ENCODE measurements at regions not wholly inside any gene's neighbourhood (a gene's known extent, or its start where the extent isn't known, plus 50 kb on each side); places are given as distances from the start of the nearest gene placed in this dataset.

DNA sequence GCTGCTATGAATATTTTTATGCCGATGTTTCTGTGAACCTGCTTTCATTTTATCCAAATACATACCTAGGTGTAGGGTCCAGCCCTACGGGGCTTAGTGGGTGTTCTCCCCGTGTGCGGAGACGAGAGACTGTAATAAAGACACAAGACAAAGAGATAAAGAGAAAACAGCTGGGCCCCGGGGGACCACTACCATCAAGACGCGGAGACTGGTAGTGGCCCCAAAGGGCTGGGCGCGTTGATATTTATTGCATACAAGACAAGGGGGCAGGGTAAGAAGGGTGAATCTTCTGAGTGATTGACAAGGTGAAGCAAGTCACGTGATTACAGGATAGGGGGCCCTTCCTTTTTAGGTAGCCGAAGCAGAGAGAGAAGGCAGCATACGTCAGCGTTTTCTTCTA is 920.1 kb downstream of the BRD1 start:
- no peak for ATAC-seq
- CTCF ChIA-PET: no interaction called here
- Histone ChIP-seq H3K27ac (ENCODE audit: low read depth, low read length) (no peak overlapping the region), H2AFZ (ENCODE audit: low read depth, low read length, poor library complexity, severe bottlenecking) (no peak overlapping the region), H3K79me2 (ENCODE audit: insufficient read depth, low read length) (no peaks in the 10 kb centered on the region), H4K20me1 (ENCODE audit: insufficient read depth) (no peaks in the 10 kb centered on the region), H3K36me3 (ENCODE audit: control insufficient read depth in 1 of 2, insufficient read depth in 2 of 2, low read length in 2 of 2) (no peaks in the 10 kb centered on the region), H3K27me3 (ENCODE audit: insufficient read depth, low read length) (peaks cover 42% of the 10 kb centered on the region), H3K4me3 (replicated peaks in 1 of 2; ENCODE audit: low read depth in 1 of 2, low read length in 2 of 2) (no peak overlapping the region), H3K9me2 (ENCODE audit: insufficient read depth) (no peaks in the 10 kb centered on the region), H3K4me1 (ENCODE audit: control insufficient read depth in 1 of 2, insufficient read depth in 2 of 2, low read length in 2 of 2) (no peaks in the 10 kb centered on the region), H3K9me3 (ENCODE audit: control insufficient read depth in 1 of 2, insufficient read depth in 1 of 2, low read depth in 1 of 2, low read length in 2 of 2) (no peaks in the 10 kb centered on the region), H3K9ac (ENCODE audit: low read length) (no peak overlapping the region), H3K4me2 (ENCODE audit: low read length) (no peak overlapping the region)
- intact Hi-C loops (cut with micrococcal nuclease): no loop called here
- BruUV-seq (replicated peaks): no TSS peak
- POLR2A ChIA-PET: no interaction called here
- no peak for TF ChIP-seq TCF7L2 (IDR thresholded peaks at IDR 0.05; ENCODE audit: borderline replicate concordance, extremely low read depth, insufficient read depth, insufficient read length)
- TF ChIP-seq POLR2AphosphoS5 (IDR thresholded peaks at IDR 0.05; ENCODE audit: low read depth, low read length): no peak
- no peak for TF ChIP-seq JUND (IDR thresholded peaks at IDR 0.05)
- TF ChIP-seq ZNF274 (IDR thresholded peaks at IDR 0.05; ENCODE audit: low read depth, low read length): no peak
- no peak for TF ChIP-seq YY1 (IDR thresholded peaks at IDR 0.05; ENCODE audit: extremely low read depth, insufficient replicate concordance, low read depth, low read length)
- no peak for TF ChIP-seq MAX (IDR thresholded peaks at IDR 0.05)
- no peak for TF ChIP-seq EZH2 (IDR thresholded peaks at IDR 0.05)
- no peak for DNase-seq (ENCODE audit: low read depth, low spot score)
- RAD21 ChIA-PET (ENCODE audit: low non-redundant PET in 1 of 2, low total read pairs in 2 of 2, uncharacterized antibody in 2 of 2, unreplicated experiment in 2 of 2): no interaction called here

DNA sequence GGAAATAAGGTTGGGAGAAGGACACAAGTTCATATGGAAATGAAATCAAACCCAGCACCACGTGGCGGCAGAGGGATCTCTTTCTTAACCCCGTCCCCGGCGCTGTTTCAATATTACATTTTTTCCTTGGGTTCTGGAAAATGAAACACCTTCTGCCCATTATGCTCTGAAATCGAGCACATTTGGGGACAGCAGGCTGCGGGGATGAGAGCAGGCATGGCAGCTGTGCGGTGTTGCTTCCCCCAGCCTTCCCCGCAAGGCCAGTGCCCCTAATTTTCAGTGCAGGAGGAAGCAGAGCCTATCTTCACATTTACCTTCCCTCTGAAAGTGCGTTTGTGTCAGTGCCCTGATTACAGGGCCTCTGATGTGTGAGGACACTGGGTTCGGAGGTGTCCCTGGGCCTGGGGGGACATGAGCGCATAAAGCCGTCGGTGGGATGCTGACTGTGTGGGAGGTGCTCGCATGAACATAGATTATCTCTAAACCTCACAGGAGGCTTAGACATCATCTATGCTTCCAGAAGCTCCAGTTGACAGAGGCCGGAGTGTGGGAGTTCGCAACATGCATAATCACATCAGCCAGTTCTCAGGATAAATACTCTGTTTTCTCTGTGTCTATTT is 921.3 kb downstream of the BRD1 start:
- ChIA-PET CTCF (no interaction called here), RAD21 (ENCODE audit: low non-redundant PET in 1 of 2, low total read pairs in 2 of 2, uncharacterized antibody in 2 of 2, unreplicated experiment in 2 of 2) (no interaction called here), POLR2A (no interaction called here)
- DNase-seq (ENCODE audit: low read depth, low spot score) (no peak), ATAC-seq (no peak)
- intact Hi-C loops (cut with micrococcal nuclease): no loop called here
- Histone ChIP-seq H3K9me3 (ENCODE audit: control insufficient read depth in 1 of 2, insufficient read depth in 1 of 2, low read depth in 1 of 2, low read length in 2 of 2) (no peaks in the 10 kb centered on the region), H3K27ac (ENCODE audit: low read depth, low read length) (no peak overlapping the region), H3K4me1 (ENCODE audit: control insufficient read depth in 1 of 2, insufficient read depth in 2 of 2, low read length in 2 of 2) (no peaks in the 10 kb centered on the region), H3K9ac (ENCODE audit: low read length) (no peak overlapping the region), H3K9me2 (ENCODE audit: insufficient read depth) (no peaks in the 10 kb centered on the region), H3K36me3 (ENCODE audit: control insufficient read depth in 1 of 2, insufficient read depth in 2 of 2, low read length in 2 of 2) (no peaks in the 10 kb centered on the region), H3K27me3 (ENCODE audit: insufficient read depth, low read length) (peaks cover 42% of the 10 kb centered on the region), H4K20me1 (ENCODE audit: insufficient read depth) (no peaks in the 10 kb centered on the region), H2AFZ (ENCODE audit: low read depth, low read length, poor library complexity, severe bottlenecking) (no peak overlapping the region), H3K79me2 (ENCODE audit: insufficient read depth, low read length) (no peaks in the 10 kb centered on the region), H3K4me2 (ENCODE audit: low read length) (no peak overlapping the region), H3K4me3 (replicated peaks in 1 of 2; ENCODE audit: low read depth in 1 of 2, low read length in 2 of 2) (no peak overlapping the region)
- BruUV-seq (replicated peaks): no TSS peak
- no peak for TF ChIP-seq YY1 (IDR thresholded peaks at IDR 0.05; ENCODE audit: extremely low read depth, insufficient replicate concordance, low read depth, low read length)
- TF ChIP-seq RAD21 (IDR thresholded peaks at IDR 0.05; ENCODE audit: low read depth): no peak
- TF ChIP-seq POLR2AphosphoS5 (IDR thresholded peaks at IDR 0.05; ENCODE audit: low read depth, low read length): no peak
- TF ChIP-seq JUND (IDR thresholded peaks at IDR 0.05): no peak
